ENCODE measurements at regions not wholly inside any gene's neighbourhood (a gene's known extent, or its start where the extent isn't known, plus 50 kb on each side); places are given as distances from the start of the nearest gene placed in this dataset.

GRCh38 chr4:134546279-134546678, 344.7 kb upstream of the PABPC4L start:
- no peak for ATAC-seq (ENCODE audit: insufficient read depth, low FRiP score)

GRCh38 chr4:134544303-134544770, 342.7 kb upstream of the PABPC4L start:
- ATAC-seq (ENCODE audit: insufficient read depth, low FRiP score) = no peak

More at GRCh38 chr4:134546279-134546678, 344.7 kb upstream of the PABPC4L start:
- no peaks in the 10 kb centered on the region for H3K36me3 ChIP-seq (ENCODE audit: control insufficient read depth in 4 of 4, insufficient read depth in 4 of 4, low read length in 4 of 4)
- no peak overlapping the region for H3K9ac ChIP-seq (ENCODE audit: insufficient read depth in 1 of 2, low read length in 2 of 2)
- no peaks in the 10 kb centered on the region for H3K4me1 ChIP-seq (ENCODE audit: control insufficient read depth in 5 of 5, insufficient read depth in 5 of 5, low read length in 5 of 5)
- no peak overlapping the region for H3K27ac ChIP-seq (ENCODE audit: low read depth in 1 of 2, low read length in 1 of 2)
- H3K4me3 ChIP-seq = no peak overlapping the region
- H3K27me3 ChIP-seq (ENCODE audit: control insufficient read depth in 3 of 3, insufficient read depth in 3 of 3, low read length in 2 of 3) = no peaks in the 10 kb centered on the region
- 92 to 94% methylated on average over 15 of the region's 15 CpGs for WGBS, 2 donors
- no peak for DNase-seq
- TF ChIP-seq CTCF (IDR thresholded peaks at IDR 0.05; ENCODE audit: control extremely low read depth, extremely low read depth) = no peak
- peaks cover 0 to 5% (median 0%) of the 10 kb centered on the region in 4 donors for H3K9me3 ChIP-seq (ENCODE audit: control insufficient read depth in 4 of 4, insufficient read depth in 3 of 4, low read length in 3 of 4)

GRCh38 chr4:134540588-134540987, 339.0 kb upstream of the PABPC4L start:
- H3K9ac ChIP-seq (ENCODE audit: insufficient read depth in 1 of 2, low read length in 2 of 2) = no peak overlapping the region
- ATAC-seq (ENCODE audit: insufficient read depth, low FRiP score) (no peak), DNase-seq (no peak)
- H3K27me3 ChIP-seq (ENCODE audit: control insufficient read depth in 3 of 3, insufficient read depth in 3 of 3, low read length in 2 of 3) = no peaks in the 10 kb centered on the region
- 84 to 85% methylated on average over 2 of the region's 2 CpGs for WGBS, 2 donors
- TF ChIP-seq CTCF (IDR thresholded peaks at IDR 0.05; ENCODE audit: control extremely low read depth, extremely low read depth) = no peak
- H3K27ac ChIP-seq (ENCODE audit: low read depth in 1 of 2, low read length in 1 of 2) = no peak overlapping the region
- H3K36me3 ChIP-seq (ENCODE audit: control insufficient read depth in 4 of 4, insufficient read depth in 4 of 4, low read length in 4 of 4) = no peaks in the 10 kb centered on the region
- no peaks in the 10 kb centered on the region for H3K4me1 ChIP-seq (ENCODE audit: control insufficient read depth in 5 of 5, insufficient read depth in 5 of 5, low read length in 5 of 5)
- no peak overlapping the region for H3K4me3 ChIP-seq
- H3K9me3 ChIP-seq (ENCODE audit: control insufficient read depth in 4 of 4, insufficient read depth in 3 of 4, low read length in 3 of 4) = no peaks in the 10 kb centered on the region

More at GRCh38 chr4:134544303-134544770, 342.7 kb upstream of the PABPC4L start:
- no peak overlapping the region for H3K9ac ChIP-seq (ENCODE audit: insufficient read depth in 1 of 2, low read length in 2 of 2)
- no peak for TF ChIP-seq CTCF (IDR thresholded peaks at IDR 0.05; ENCODE audit: control extremely low read depth, extremely low read depth)
- no peak overlapping the region for H3K4me3 ChIP-seq
- H3K9me3 ChIP-seq (ENCODE audit: control insufficient read depth in 4 of 4, insufficient read depth in 3 of 4, low read length in 3 of 4) = peaks cover 0 to 5% (median 0%) of the 10 kb centered on the region in 4 donors
- DNase-seq = peak in 1 of 3 donors; percentile 8
- H3K27ac ChIP-seq (ENCODE audit: low read depth in 1 of 2, low read length in 1 of 2) = no peak overlapping the region
- H3K27me3 ChIP-seq (ENCODE audit: control insufficient read depth in 3 of 3, insufficient read depth in 3 of 3, low read length in 2 of 3) = no peaks in the 10 kb centered on the region
- 27 to 48% methylated on average over 2 of the region's 2 CpGs for WGBS, 2 donors
- H3K36me3 ChIP-seq (ENCODE audit: control insufficient read depth in 4 of 4, insufficient read depth in 4 of 4, low read length in 4 of 4) = no peaks in the 10 kb centered on the region
- no peaks in the 10 kb centered on the region for H3K4me1 ChIP-seq (ENCODE audit: control insufficient read depth in 5 of 5, insufficient read depth in 5 of 5, low read length in 5 of 5)

- no peaks in the 10 kb centered on the region for H3K4me1 ChIP-seq (ENCODE audit: control insufficient read depth in 5 of 5, insufficient read depth in 5 of 5, low read length in 5 of 5)
- DNase-seq = no peak
- TF ChIP-seq CTCF (IDR thresholded peaks at IDR 0.05; ENCODE audit: control extremely low read depth, extremely low read depth) = no peak
- WGBS, 2 donors = 84 to 86% methylated on average over 1 of the region's 1 CpG
- no peak overlapping the region for H3K27ac ChIP-seq (ENCODE audit: low read depth in 1 of 2, low read length in 1 of 2)
- H3K9me3 ChIP-seq (ENCODE audit: control insufficient read depth in 4 of 4, insufficient read depth in 3 of 4, low read length in 3 of 4) = no peaks in the 10 kb centered on the region
- H3K4me3 ChIP-seq = no peak overlapping the region
- H3K9ac ChIP-seq (ENCODE audit: insufficient read depth in 1 of 2, low read length in 2 of 2) = no peak overlapping the region
- no peaks in the 10 kb centered on the region for H3K27me3 ChIP-seq (ENCODE audit: control insufficient read depth in 3 of 3, insufficient read depth in 3 of 3, low read length in 2 of 3)
- no peaks in the 10 kb centered on the region for H3K36me3 ChIP-seq (ENCODE audit: control insufficient read depth in 4 of 4, insufficient read depth in 4 of 4, low read length in 4 of 4)
- no peak for ATAC-seq (ENCODE audit: insufficient read depth, low FRiP score)
Observed at GRCh38 chr4:134539729-134540231, 338.2 kb upstream of the PABPC4L start.
